ELR (cell line): ENCODE measurements at regions not wholly inside any gene's neighbourhood (a gene's known extent, or its start where the extent isn't known, plus 50 kb on each side); places are given as distances from the start of the nearest gene placed in this dataset.

ENCODE experiments used
- DNase-seq: peaks from one replicate; pipeline ENCODE4 v3.0.0-alpha.2; 2015; ENCODE audit warnings: low read depth

GRCh38 chr4:153107246-153107645 is 97.0 kb upstream of the TRIM2 start:
- no peak for DNase-seq

- no peak for DNase-seq
Observed at GRCh38 chr4:153109296-153109849, 94.9 kb upstream of the TRIM2 start.

GRCh38 chr4:153110739-153111138 is 93.5 kb upstream of the TRIM2 start:
- DNase-seq = no peak

- DNase-seq = no peak
Observed at GRCh38 chr4:153111426-153112040, 92.7 kb upstream of the TRIM2 start.

GRCh38 chr4:153112041-153112441 is 92.2 kb upstream of the TRIM2 start:
- no peak for DNase-seq

- peak; percentile 15 for DNase-seq
Observed at GRCh38 chr4:153113061-153113837, 91.0 kb upstream of the TRIM2 start.

- no peak for DNase-seq
Observed at GRCh38 chr4:153113838-153114105, 90.5 kb upstream of the TRIM2 start.

GRCh38 chr4:153114771-153115321 is 89.4 kb upstream of the TRIM2 start:
- DNase-seq = peak; percentile 80

GRCh38 chr4:153115322-153116290 is 88.6 kb upstream of the TRIM2 start:
- peak; percentile 86 for DNase-seq

- no peak for DNase-seq
Observed at GRCh38 chr4:153116291-153116680, 88.0 kb upstream of the TRIM2 start.

GRCh38 chr4:153116801-153117200 is 87.4 kb upstream of the TRIM2 start:
- DNase-seq = no peak

- DNase-seq = no peak
Observed at GRCh38 chr4:153117554-153117953, 86.7 kb upstream of the TRIM2 start.

GRCh38 chr4:153119626-153120025 is 84.6 kb upstream of the TRIM2 start:
- no peak for DNase-seq

- DNase-seq = no peak
Observed at GRCh38 chr4:153120235-153120634, 84.0 kb upstream of the TRIM2 start.

- DNase-seq = no peak
Observed at GRCh38 chr4:153122855-153123254, 81.4 kb upstream of the TRIM2 start.

GRCh38 chr4:153126137-153126536 is 78.1 kb upstream of the TRIM2 start:
- DNase-seq = peak; percentile 19

GRCh38 chr4:153127760-153128494 is 76.3 kb upstream of the TRIM2 start:
- peak; percentile 81 for DNase-seq

GRCh38 chr4:153131596-153131995 is 72.6 kb upstream of the TRIM2 start:
- peak; percentile 40 for DNase-seq

- DNase-seq = peak; percentile 85
Observed at GRCh38 chr4:153137159-153137558, 67.1 kb upstream of the TRIM2 start.

- no peak for DNase-seq
Observed at GRCh38 chr4:153137677-153138630, 66.3 kb upstream of the TRIM2 start.
